Spleen (tissue), 7 donors: ENCODE measurements at regions not wholly inside any gene's neighbourhood (a gene's known extent, or its start where the extent isn't known, plus 50 kb on each side); places are given as distances from the start of the nearest gene placed in this dataset.

ENCODE experiments used
- CTCF ChIP-seq, 11 experiments: fragments of 200-600 bp in 7 of 11; fragments of 450-650 bp in 4 of 11; sonication (generic) in 4 of 11; IDR thresholded peaks in 8 of 11; conservative IDR thresholded peaks in 3 of 11; 1 replicate in 7 of 11; 2 replicates in 4 of 11; pipeline versions ENCODE4 v1.4.0 to v1.8.0; 2016 to 2021; ENCODE audit warnings: antibody characterized with exemption in 11 of 11, inconsistent platforms in 4 of 11, mild to moderate bottlenecking in 1 of 11
- POLR2A ChIP-seq, 3 donors: fragments of 450-650 bp; IDR thresholded peaks; one replicate each; pipeline ENCODE4 v1.5.1; 2017; ENCODE audit warnings: antibody characterized with exemption in 3 of 3, mild to moderate bottlenecking in 1 of 3
- donor health status: DM: no; HTN: no; CAD: no; lungs with moderate emphysema.
- donor health status: DM: no; HTN: no; CAD: no.
- donor health status: DM: no; HTN: no; CAD: no.

DNA sequence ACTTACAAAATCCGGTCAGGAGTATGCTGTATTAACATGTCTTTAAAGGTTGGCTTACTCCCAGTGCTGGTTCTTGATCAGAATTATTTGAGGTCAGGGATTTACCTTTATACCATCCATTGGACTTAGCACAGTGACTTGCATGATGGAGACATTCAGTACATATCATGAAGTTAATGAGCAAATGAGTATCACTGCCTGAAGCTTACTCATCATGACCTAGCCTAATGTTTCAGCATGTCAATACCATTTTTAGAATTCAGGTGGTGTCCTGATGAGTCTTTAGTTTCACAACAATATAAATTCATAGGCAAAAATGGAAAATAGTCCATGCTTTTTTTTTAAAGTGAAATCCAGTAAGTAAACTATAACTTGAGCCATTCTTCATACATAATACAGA is 226.0 kb upstream of the C9orf72 start:
- TF ChIP-seq POLR2A (IDR thresholded peaks at IDR 0.05) (no peak), CTCF (IDR thresholded peaks at IDR 0.05 in 8 of 11, conservative IDR thresholded peaks at IDR 0.05 in 3 of 11) (no peak)
